SH-SY5Y (cell line): ENCODE measurements at regions not wholly inside any gene's neighbourhood (a gene's known extent, or its start where the extent isn't known, plus 50 kb on each side); places are given as distances from the start of the nearest gene placed in this dataset.

Experiments
- GATA2 ChIP-seq: IDR thresholded peaks from 2 replicates; pipeline ENCODE4 v1.6.1; 2011; ENCODE audit warnings: mild to moderate bottlenecking, low read depth, low read length
- GATA3 ChIP-seq: IDR thresholded peaks from 2 replicates; pipeline ENCODE4 v1.6.1; 2011; ENCODE audit warnings: low read depth, mild to moderate bottlenecking, low read length, moderate library complexity

DNA sequence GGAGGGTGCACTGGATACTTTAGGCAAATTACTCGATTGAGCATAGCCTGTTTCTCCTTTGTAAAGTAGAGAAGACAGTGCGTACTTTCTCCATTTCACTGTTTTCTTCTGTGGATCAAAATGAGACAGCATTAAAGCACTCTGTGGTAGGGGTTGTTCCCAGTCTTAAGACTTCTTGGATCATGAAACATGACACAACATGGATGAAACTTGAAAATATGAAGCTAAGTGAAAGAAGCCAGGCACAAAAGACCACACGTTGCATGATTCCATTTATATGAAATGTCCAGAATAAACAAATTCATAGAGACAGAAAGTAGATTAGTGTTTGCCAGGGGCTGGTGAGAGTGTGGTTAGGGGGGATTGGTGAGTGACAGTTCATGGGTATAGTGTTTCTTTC lies 61.8 kb upstream of the MED9 start:
- no peak for TF ChIP-seq GATA3
- no peak for TF ChIP-seq GATA2
